Pulmonary artery endothelial cell (primary cell): ENCODE measurements at regions not wholly inside any gene's neighbourhood (a gene's known extent, or its start where the extent isn't known, plus 50 kb on each side); places are given as distances from the start of the nearest gene placed in this dataset.
A peak's percentile ranks its signal among the peaks of the same experiment; 100 is the strongest.

Experiments used
- DNase-seq: peaks from one replicate; pipeline ENCODE4 v3.0.0-alpha.2; 2011; ENCODE audit warnings: low read depth, low spot score

DNA sequence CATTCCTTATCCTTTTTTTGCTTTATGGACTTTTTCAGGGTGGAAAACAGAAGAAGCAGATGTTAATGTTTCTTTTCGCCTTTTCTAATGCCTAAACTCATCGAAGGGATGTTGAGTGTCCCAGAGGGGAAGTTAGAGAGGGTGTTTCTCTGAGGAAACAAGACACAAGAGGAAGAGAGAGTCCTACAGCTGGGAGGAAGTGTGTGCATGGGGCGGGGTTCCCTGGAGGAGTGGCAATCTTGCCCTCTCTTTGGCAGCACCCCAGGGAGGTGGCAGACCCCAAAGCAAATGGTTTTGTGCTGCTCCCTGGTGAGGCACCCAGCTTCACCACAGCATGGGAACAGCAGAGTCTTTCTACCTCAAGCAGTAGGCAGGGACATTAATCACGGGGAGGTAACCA lies 377.6 kb downstream of the RND3 start:
- DNase-seq = no peak

DNA sequence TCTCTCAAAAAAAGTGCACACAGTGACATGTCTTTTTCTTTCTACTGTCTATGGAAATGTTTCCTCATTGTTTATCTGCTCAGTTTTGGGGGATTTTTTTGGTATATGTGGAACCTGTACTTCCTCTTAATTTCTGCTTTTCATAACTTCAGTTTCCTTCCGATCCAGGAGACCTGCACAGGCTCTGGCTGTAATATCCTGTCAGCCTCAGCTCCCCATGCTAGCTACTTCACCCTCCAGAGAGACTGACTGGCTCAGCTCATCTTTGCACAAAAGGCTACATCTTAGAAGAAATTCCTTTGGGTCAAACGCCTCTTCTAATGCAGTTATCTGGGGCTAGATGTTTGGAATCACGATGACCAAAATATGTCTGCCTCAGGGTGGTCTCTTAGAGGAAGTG lies 378.4 kb downstream of the RND3 start:
- no peak for DNase-seq

DNA sequence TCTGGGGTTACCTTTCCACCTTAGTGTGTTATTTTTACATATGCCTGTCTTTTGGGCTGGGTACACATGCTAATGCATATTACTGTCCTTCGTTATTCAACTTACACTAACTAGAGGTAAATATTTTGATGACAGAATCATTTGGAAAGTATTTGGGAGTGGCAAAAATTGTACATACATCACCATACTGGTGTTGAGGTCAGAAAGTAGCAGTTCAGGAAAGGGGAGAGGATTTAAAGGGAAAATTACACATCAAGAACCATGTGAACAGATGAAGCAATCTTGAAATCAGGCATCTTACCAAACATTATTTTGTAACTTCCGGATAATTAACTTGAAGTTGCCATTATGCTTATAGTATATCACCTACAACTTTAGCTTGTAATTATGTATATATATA lies 379.7 kb downstream of the RND3 start:
- no peak for DNase-seq

DNA sequence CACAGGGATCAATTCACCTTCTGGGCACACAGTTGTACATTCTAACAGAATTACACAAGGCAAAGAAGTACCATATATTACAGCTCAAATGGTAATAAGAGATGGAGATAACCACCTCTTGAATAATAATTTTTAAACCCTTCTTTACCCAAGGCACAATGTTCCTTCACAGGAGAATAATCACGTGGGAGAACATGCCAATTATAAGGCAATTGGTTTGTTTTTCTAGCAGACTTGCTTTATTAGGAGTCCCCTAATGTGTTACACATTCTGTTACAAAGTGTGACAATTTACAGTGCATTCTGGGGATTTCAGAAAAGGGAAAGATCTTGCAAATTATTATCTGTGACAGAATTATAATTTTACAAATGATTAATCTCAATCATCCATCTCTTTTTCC lies 380.3 kb downstream of the RND3 start:
- no peak for DNase-seq

DNA sequence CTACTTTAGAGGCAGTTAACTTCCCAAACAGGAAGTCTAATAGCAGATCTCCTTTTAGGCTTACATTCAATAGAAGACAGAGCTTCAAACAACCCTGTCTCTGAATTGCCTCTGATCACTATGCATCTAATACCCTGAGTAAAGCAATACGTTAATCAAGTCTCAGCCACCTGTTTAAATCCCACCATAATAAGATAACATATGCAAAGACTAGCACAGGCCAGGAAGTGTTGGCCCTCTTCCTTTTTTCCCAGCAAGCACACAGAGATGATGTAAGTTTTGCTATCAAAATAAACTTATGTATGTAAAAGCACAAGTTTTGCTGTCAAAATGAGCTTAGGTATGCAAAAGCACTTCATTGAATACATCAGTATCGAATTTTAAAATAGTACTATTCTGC lies 385.5 kb downstream of the RND3 start:
- DNase-seq = no peak

DNA sequence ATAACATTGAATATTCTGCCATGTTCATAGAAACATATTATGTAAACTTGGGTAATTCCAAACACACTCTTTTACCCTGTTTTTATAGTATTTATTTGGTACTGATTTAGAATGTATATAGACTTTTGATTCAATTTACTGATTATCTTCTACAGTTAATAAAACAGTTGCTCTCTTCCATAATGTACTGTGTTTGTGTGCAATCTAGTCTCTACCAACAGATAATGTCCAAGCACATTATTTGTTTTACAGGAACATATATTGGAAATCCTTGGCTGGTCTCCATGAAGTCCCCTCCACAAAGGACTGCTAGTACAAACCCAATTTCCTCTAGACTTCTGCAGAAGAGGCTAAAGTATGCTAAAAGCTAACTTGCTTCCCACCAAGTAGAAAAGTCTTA lies 386.6 kb downstream of the RND3 start:
- DNase-seq = no peak

DNA sequence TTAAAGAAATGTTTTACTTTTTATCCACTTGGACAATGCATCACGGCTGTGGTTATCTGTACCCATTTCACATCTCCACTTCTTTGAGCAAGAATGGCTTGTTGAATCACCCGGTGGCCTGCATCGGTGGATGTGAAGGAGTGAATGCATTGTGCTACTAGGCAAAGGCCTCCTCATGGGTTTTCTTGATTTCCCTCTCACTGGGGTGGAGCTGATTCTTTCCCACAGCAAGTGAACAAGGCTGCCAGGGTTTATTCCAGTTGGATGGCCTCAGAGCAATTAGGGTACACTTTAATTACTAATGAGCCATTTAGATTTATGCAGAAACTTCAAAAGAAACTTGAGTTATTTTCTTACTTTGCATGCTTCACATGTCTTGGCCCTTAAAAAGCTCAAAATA lies 387.1 kb downstream of the RND3 start:
- no peak for DNase-seq

DNA sequence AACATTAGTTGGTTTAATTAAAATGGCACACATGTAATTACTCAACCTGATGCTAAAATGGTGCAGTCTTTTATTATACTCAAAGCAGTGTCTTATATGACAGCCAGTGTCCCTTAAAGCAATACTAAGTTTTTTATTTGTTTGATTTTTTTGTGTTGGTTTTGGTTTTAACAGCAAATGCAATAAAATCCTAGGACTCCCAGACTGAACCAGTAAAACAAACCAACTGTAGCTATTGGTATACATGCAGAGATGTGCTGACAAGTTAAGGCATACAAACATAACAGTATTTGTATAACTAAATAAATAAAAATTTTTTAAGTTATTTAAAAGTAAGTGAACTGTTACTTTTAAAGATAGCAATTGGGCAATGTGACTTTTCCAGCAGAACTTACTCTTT lies 387.7 kb downstream of the RND3 start:
- DNase-seq = no peak

DNA sequence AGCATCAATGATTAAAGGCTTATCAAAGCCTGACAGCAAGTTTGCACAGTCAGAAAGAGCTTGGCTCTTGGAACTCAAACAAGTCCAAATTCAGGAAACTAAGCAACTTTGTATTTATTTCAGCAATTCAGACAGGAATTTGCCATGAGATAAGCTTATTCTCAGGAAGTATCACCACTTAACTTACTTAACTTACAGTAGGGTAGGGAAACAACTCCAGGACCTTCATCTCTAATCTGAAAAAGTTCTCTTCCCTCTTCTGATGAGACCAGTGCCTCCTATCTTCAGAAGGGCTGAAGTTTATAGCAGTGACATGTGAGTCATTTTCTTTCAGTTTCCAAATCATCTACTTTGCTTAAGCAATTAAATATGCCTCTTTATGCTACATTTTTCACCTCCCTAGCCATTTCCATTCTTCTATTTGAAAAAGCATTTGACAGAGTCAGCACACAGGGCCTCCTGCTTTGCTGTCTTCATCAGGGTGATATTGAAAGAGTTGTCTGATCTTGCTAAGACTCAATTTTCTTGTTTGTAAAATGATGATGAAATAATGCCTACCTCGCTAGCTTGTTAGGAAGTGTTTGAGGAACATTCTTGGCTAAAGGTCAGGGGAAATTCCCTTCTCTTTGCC lies 389.5 kb downstream of the RND3 start:
- DNase-seq = peak; percentile 65

DNA sequence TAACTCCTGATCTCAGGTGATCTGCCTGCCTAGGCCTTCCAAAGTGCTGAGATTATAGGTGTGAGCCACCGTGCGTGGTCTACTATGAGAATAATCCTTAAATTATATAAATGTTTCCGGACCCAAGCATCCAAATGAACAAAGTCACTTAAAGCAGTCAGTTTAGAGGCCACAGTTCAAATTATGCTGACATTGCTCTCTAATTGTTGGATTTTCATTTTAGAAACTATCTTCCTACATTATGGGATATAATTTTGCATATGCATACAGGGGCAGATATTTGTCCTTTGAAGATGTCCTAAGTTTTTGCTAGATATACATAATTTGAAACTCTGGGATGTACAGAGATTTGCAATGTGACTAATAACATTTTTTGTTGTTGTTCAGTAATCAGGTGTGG lies 390.1 kb downstream of the RND3 start:
- no peak for DNase-seq

DNA sequence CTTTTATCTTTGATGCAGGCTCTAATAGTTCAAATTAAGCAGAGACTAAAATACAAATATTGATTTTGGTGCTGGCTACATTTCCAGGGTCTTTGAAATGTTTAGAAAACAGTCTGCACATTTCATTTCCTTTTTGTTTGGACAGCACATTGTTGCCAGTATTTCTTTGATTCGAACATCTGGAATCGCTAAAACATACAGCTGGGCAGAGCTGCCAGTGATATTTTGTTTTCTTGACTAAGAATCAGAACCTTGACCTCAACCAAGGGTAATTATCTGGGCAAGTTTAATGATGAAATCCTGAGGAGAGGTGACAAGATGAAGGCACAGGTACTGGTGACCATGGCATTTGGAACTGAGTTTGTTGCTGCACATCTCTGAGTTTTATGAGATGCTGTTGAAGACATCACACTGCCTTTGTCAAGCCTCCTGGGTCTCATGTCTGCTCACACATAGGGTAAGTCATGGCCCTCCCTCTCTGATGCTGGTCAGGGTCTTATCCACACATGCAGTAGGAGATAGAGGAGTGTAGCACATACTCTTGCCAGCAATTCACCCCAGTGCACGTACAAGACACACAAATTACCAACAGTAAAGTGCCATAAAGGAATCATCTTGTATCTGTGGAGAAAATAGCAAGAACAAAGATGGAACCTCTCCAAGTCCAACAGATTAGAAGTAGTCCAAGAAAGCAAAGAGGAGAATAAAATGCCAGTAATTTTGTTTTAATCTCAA lies 391.9 kb downstream of the RND3 start:
- DNase-seq = no peak

DNA sequence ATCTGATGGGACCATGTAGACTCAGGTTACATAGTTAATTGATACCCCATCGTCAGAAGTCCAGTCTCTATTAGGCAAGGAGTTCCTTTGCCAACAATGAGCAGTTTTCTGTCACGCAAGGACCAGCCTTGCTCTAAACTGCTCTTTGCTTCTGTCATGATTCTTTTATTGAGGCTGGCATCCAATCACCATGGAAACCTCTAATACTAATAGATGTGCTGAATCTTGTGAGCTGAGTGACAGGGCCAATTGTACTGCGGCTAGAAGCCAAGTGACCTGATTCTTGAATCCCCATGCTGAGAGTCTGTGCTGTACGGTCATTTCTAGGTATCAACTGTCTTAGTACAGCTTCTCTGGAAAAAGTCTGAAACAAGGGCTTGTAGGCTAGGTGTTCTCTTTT lies 395.6 kb downstream of the RND3 start:
- no peak for DNase-seq

DNA sequence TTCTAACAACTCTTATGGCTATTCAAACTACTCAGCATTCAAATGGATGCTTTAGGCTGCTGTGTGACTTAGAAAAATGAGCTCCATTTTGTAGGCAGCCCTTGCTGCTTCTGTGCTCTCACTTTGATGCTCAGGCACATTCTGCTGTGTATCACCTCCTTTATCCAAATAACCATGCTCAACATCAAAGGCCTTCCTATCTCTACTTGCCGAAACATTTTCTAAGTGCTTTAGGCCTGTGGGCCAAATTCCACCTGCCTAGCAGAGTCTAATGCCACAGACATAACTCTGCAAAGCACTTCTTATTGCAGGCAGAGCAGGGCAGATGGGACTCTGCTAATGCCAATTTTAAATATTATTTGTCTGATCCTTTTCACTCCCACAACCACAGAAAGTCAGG lies 397.4 kb downstream of the RND3 start:
- no peak for DNase-seq

DNA sequence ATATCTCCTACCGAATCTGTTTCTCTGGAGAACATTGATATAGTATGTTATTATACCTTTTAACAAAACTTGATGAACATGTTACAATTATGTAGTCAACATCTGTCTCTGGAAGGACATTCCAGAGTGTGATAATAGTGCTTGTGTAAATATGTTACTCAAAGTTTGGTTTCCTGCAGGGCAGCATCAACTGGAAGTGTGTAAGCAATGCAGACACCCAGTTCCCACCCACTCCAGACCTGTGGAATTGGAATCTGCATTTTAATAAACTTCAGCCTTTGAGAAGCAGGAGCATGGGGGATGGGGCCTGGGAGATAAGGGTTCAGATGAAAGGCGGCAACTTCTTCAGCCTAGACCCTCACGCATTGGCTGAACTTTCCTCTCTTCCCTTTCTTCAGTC lies 398.9 kb downstream of the RND3 start:
- peak; percentile 27 for DNase-seq

DNA sequence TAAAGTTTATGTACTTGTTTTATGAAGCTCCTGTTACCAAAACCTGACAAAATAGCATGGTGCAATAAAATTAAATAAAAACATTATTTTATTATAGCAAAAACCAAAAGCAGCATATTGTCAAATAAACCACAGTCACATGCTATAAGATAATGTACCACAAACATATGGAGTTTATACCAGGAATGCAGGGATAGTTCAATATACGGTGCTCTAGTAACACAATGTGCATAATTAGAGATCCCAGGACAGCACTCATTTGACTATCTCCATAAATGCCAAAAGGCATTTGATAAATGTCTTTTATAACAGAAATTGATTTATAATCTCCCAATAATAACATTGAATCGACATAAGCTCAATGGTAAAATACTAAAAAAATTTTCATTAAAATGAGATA lies 402.0 kb downstream of the RND3 start:
- no peak for DNase-seq

DNA sequence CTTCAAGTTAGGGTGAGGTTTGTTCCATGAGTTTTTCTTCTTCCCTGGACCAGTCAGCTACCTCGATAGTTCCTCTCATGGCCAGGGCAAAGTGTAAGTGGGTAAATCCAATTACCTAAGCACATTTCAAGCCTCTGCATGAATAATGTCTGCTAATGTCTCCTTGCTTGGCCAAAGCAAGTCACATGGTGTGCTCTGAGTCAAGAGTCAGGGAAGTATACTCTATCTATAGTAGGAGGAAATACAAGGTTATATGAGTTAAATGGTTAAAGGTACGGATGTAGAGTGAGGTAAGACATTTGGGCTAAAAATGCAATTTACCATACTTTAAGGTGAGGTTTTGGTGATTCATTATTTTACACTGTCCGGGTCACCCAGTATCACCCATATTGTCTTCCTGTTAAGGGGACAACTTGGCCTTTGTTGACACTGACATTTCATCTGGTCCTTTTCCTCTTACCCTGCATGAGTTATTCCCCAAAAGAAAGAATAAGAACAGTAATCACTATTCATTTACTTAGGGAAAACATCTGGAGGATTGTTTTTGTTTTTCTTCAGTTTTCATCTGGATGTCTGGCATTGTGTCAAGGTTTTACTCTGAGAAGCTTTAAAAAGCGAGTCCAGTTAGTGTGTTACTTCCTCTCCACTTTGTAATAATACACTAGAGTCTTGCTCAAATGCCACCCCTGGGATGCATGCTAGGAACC lies 405.5 kb downstream of the RND3 start:
- DNase-seq = no peak

DNA sequence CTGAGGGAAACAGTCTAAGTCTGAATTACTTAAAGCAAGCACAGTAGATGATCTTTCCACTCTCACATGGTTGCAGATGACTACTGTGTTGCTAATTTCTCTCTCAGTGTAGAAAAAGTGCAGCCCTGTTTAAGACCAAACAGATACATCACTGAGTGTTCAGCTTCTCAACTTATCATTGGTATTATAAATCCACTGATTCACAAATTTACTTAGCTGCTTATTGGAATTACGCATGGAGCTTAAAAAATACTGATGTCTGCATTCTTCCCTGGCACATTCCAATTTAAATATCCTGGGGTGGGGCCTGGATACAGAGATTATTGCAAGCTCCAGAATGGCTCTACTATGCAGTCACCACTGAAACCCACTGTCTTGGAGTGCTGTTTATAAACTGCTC lies 411.2 kb downstream of the RND3 start:
- DNase-seq = no peak

DNA sequence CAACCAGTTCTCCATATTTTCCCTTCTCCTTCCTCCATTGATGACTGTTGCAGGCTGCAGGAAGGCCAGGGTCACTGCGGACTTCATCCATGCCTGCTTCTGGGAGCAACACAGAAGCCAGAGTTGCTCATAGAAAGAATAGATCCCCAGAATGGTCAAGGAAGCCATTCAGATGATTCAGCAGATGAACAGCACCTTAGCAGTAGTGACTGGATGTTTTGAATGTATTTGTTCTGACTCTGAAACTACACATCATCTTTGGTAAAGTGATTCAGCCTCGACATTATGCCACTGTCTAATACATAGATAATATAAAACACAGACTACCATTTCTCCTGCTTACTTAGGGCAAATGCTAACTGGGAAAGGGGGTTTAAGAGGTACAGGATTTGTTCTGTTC lies 411.6 kb downstream of the RND3 start:
- DNase-seq = no peak

DNA sequence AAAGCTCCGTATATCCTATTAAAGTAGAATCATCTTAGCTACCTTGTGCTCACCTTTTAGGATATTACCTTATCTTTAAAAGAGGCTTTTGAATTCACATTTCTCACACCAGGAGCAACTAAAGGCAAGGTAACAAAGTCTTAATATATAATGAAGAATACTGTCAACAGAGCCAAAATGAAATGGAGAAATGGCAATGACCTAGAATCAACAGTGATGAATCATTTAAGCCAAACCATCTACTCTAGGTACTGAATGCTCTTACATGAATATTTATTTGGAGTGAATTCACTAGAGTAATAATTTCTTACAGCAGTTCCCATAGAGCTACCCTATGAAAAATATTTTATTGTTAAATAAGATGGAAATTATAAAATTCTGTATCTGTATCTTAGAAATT lies 421.0 kb downstream of the RND3 start:
- no peak for DNase-seq

DNA sequence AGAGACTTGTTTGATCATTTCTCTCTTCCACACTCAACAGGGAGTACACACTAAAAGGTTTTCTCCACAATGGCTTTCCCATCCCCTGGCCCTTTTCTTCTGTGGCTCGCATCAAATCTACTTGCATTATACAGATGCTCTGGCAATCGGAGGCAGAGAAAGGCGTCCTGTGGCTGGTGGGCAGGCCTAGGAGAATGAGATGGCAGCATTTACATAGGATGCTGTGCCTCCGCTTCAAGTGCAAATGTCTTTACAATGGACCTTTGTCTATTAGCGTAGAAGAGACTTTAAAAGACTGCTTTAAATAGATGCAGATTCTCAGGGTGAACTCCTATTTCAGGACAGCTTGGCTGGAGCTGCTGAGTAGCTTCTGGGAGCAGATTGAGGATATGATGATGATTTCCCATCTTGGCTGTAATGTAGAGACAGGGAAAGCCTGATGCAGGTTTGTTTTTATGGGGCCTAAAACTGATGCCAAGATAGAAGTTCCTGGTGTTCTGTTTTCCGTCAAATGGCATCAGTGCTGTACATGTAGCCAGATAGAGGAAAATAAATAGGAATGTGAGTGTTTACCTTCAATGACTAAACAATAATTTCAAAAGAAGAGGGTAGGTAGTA lies 423.4 kb downstream of the RND3 start:
- DNase-seq = no peak

DNA sequence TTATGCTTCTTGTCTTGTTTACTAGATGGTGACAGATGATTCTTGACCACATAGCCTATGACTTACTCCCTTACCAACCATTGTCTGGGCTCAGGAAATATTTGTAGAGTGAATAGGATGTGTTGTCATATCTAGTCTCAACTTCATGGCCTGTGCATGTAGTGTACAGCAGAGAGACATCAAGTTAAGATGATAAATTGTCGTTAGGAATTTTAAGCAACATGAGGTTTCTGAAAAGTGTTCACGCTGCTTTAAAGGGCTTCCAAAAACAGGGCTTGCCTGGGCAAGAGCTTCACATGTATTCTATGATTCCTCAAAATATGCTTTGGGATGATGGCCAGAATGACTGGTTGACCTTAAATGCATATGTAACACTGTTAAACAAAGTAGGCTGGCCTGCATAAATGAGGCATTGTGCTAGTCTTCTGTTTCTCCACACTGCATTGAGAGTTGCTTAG lies 424.0 kb downstream of the RND3 start:
- no peak for DNase-seq

DNA sequence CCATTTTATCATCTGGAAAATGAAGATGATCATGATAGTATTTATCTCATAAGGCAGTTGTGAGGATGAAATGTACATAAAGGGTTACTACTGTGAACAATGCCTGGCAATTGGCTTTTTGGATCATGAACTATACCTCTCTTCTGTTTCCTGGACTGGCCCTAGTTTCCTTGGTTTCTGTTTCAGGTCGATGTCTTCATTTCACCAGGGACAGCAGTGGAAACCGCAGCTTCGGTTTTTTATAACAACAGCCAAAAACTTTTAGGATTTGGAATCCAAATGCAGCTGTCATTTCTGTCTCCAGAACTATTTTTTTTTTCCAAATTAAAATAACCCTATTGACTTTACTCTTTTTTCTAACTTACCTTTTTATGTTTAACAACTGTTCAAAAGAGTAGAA lies 425.1 kb downstream of the RND3 start:
- no peak for DNase-seq
